ENCODE measurements at regions not wholly inside any gene's neighbourhood (a gene's known extent, or its start where the extent isn't known, plus 50 kb on each side); places are given as distances from the start of the nearest gene placed in this dataset.

- Histone ChIP-seq H3K27me3 (replicated peaks; ENCODE audit: control insufficient read depth, insufficient read depth, low read length) (0 out of 2 replicates have a peak, but pooled peaks cover 2% of the 10 kb centered on the region), H3K9me3 (no peaks in the 10 kb centered on the region), H3K36me3 (ENCODE audit: control insufficient read depth, insufficient read depth, low read length) (no peaks in the 10 kb centered on the region), H3K4me1 (no peaks in the 10 kb centered on the region), H3K4me3 (ENCODE audit: low read depth, low read length) (no peak overlapping the region)
- Mint-ChIP-seq H3K9me3 (ENCODE audit: unreplicated experiment) (no peaks in the 10 kb centered on the region), H3K27ac (ENCODE audit: unreplicated experiment) (no peak overlapping the region), H3K4me1 (ENCODE audit: low read depth, unreplicated experiment) (no peaks in the 10 kb centered on the region), H3K27me3 (ENCODE audit: insufficient read depth, unreplicated experiment) (peaks cover 37% of the 10 kb centered on the region), H3K36me3 (ENCODE audit: insufficient read depth, unreplicated experiment) (no peaks in the 10 kb centered on the region), H3K4me3 (ENCODE audit: unreplicated experiment) (no peak overlapping the region)
- no peak for DNase-seq
- TF ChIP-seq CTCF (IDR thresholded peaks at IDR 0.05; ENCODE audit: insufficient read depth in 1 of 2, low read depth in 1 of 2, low read length in 1 of 2, severe bottlenecking in 1 of 2, unreplicated experiment in 1 of 2) = no peak
- ChIA-PET POLR2A (no interaction called here), CTCF (interaction anchor here (1.4 kb wide), 1 partner anchor 179 kb away, joined by 3 read pairs; no protein-coding TSS in a partner anchor)
- no TSS peak for BruUV-seq (replicated peaks)
- intact Hi-C loops (cut with micrococcal nuclease; ENCODE audit: unreplicated experiment) = no loop called here
Measured at GRCh38 chr17:34182036-34182803, 72.9 kb upstream of the CCL2 start.

GRCh38 chr17:34195987-34196386, 59.1 kb upstream of the CCL2 start:
- CTCF ChIA-PET = interaction anchor here (0.6 to 2.1 kb wide), 3 partner anchors 25 to 165 kb away, joined by 3 to 12 read pairs (median 3); no protein-coding TSS in a partner anchor
- Mint-ChIP-seq H3K27ac (ENCODE audit: unreplicated experiment) (no peak overlapping the region), H3K36me3 (ENCODE audit: insufficient read depth, unreplicated experiment) (no peaks in the 10 kb centered on the region), H3K4me3 (ENCODE audit: unreplicated experiment) (no peak overlapping the region), H3K9me3 (ENCODE audit: unreplicated experiment) (no peaks in the 10 kb centered on the region), H3K4me1 (ENCODE audit: low read depth, unreplicated experiment) (no peaks in the 10 kb centered on the region), H3K27me3 (ENCODE audit: insufficient read depth, unreplicated experiment) (peaks cover 10% of the 10 kb centered on the region)
- peaks cover 10% of the 10 kb centered on the region for H3K9me3 ChIP-seq
- TF ChIP-seq CTCF (IDR thresholded peaks at IDR 0.05; ENCODE audit: insufficient read depth in 1 of 2, low read depth in 1 of 2, low read length in 1 of 2, severe bottlenecking in 1 of 2, unreplicated experiment in 1 of 2) = no peak
- intact Hi-C loops (cut with micrococcal nuclease; ENCODE audit: unreplicated experiment) = no loop called here
- POLR2A ChIA-PET = no interaction called here
- H3K36me3 ChIP-seq (ENCODE audit: control insufficient read depth, insufficient read depth, low read length) = no peaks in the 10 kb centered on the region
- no peak overlapping the region for H3K4me3 ChIP-seq (ENCODE audit: low read depth, low read length)
- no peaks in the 10 kb centered on the region for H3K4me1 ChIP-seq
- no peaks in the 10 kb centered on the region for H3K27me3 ChIP-seq (replicated peaks; ENCODE audit: control insufficient read depth, insufficient read depth, low read length)
- BruUV-seq (replicated peaks) = no TSS peak
- no peak for DNase-seq

GRCh38 chr17:34198519-34198918, 56.6 kb upstream of the CCL2 start:
- no peak overlapping the region for H3K4me3 Mint-ChIP-seq (ENCODE audit: unreplicated experiment)
- ChIA-PET CTCF (interaction anchor here (8.2 kb wide), 1 partner anchor 163 kb away, joined by 118 read pairs; the partner anchor contains the start of gene CCL1), POLR2A (no interaction called here)
- H3K9me3 ChIP-seq = peaks cover 10% of the 10 kb centered on the region
- H3K4me1 Mint-ChIP-seq (ENCODE audit: low read depth, unreplicated experiment) = no peaks in the 10 kb centered on the region
- no peaks in the 10 kb centered on the region for H3K36me3 Mint-ChIP-seq (ENCODE audit: insufficient read depth, unreplicated experiment)
- H3K27ac Mint-ChIP-seq (ENCODE audit: unreplicated experiment) = no peak overlapping the region
- peaks cover 16% of the 10 kb centered on the region for H3K27me3 Mint-ChIP-seq (ENCODE audit: insufficient read depth, unreplicated experiment)
- TF ChIP-seq CTCF (IDR thresholded peaks at IDR 0.05; ENCODE audit: insufficient read depth in 1 of 2, low read depth in 1 of 2, low read length in 1 of 2, severe bottlenecking in 1 of 2, unreplicated experiment in 1 of 2) = no peak
- no peaks in the 10 kb centered on the region for H3K36me3 ChIP-seq (ENCODE audit: control insufficient read depth, insufficient read depth, low read length)
- peaks cover 7% of the 10 kb centered on the region for H3K9me3 Mint-ChIP-seq (ENCODE audit: unreplicated experiment)
- intact Hi-C loops (cut with micrococcal nuclease; ENCODE audit: unreplicated experiment) = no loop called here
- no peak for DNase-seq
- BruUV-seq (replicated peaks) = no TSS peak
- H3K27me3 ChIP-seq (replicated peaks; ENCODE audit: control insufficient read depth, insufficient read depth, low read length) = no peaks in the 10 kb centered on the region; the same call in 1 of the 2 replicates
- H3K4me3 ChIP-seq (ENCODE audit: low read depth, low read length) = no peak overlapping the region
- H3K4me1 ChIP-seq = no peaks in the 10 kb centered on the region
